Smooth muscle cell (in vitro differentiated cells): ENCODE measurements at regions not wholly inside any gene's neighbourhood (a gene's known extent, or its start where the extent isn't known, plus 50 kb on each side); places are given as distances from the start of the nearest gene placed in this dataset.

ENCODE experiments used
- DNase-seq: peaks from one replicate; lab custom pipeline; 2025; ENCODE audit not compliant: unreplicated experiment; lab: John Stamatoyannopoulos, UW
- H2AFZ ChIP-seq: fragments of 200-600 bp; sonication (generic); 2 replicates; pipeline ENCODE4 v1.6.0; 2016; ENCODE audit warnings: antibody characterized with exemption, low read depth, mild to moderate bottlenecking
- H3F3A ChIP-seq: fragments of 200-600 bp; sonication (generic); 2 replicates; pipeline ENCODE4 v1.6.0; 2017; ENCODE audit warnings: antibody characterized with exemption, low read depth
- H3K27ac ChIP-seq: fragments of 200-600 bp; sonication (generic); 2 replicates; pipeline ENCODE4 v1.5.1; 2016; ENCODE audit warnings: low read depth, mild to moderate bottlenecking
- H3K27me3 ChIP-seq: fragments of 200-600 bp; sonication (generic); 2 replicates; pipeline ENCODE4 v1.6.1; 2016; ENCODE audit warnings: low read depth, mild to moderate bottlenecking
- H3K36me3 ChIP-seq: fragments of 200-600 bp; sonication (generic); 2 replicates; pipeline ENCODE4 v1.5.1; 2016; ENCODE audit warnings: low read depth
- H3K4me1 ChIP-seq: fragments of 200-600 bp; sonication (generic); 2 replicates; pipeline ENCODE4 v1.5.1; 2016; ENCODE audit warnings: low read depth
- H3K4me2 ChIP-seq: fragments of 200-600 bp; sonication (generic); 2 replicates; pipeline ENCODE4 v1.6.0; 2016; ENCODE audit warnings: mild to moderate bottlenecking
- H3K4me3 ChIP-seq: fragments of 200-600 bp; sonication (generic); 2 replicates; pipeline ENCODE4 v1.5.1; 2016; ENCODE audit warnings: mild to moderate bottlenecking
- H3K79me2 ChIP-seq: fragments of 200-600 bp; sonication (generic); 2 replicates; pipeline ENCODE4 v1.6.0; 2016; ENCODE audit warnings: low read depth, mild to moderate bottlenecking
- H3K9ac ChIP-seq: fragments of 200-600 bp; sonication (generic); 2 replicates; pipeline ENCODE4 v1.6.0; 2016; ENCODE audit warnings: low read depth
- H3K9me3 ChIP-seq: fragments of 200-600 bp; sonication (generic); replicated peaks from 2 replicates; pipeline ENCODE4 v1.5.1; 2016; ENCODE audit warnings: low read depth
- H4K20me1 ChIP-seq: fragments of 200-600 bp; sonication (generic); 2 replicates; pipeline ENCODE4 v1.6.0; 2016; ENCODE audit warnings: low read depth
- CTCF ChIP-seq: fragments of 200-600 bp; sonication (generic); IDR thresholded peaks from 2 replicates; pipeline ENCODE4 v1.5.1; 2017; ENCODE audit warnings: borderline replicate concordance, mild to moderate bottlenecking, antibody characterized with exemption; ENCODE audit not compliant: insufficient read depth, poor library complexity, severe bottlenecking
- WGBS: methylation state at CpG from one replicate; pipeline ENCODE4 v1.1.7; 2016; ENCODE audit warnings: low lambda C conversion rate; 5-methylcytosine and 5-hydroxymethylcytosine counted together

GRCh38 chr2:57850415-57851130, 196.0 kb upstream of the VRK2 start:
- Histone ChIP-seq H3K4me3 (no peak overlapping the region), H3F3A (no peaks in the 10 kb centered on the region), H3K79me2 (no peaks in the 10 kb centered on the region), H3K27me3 (no peaks in the 10 kb centered on the region), H3K9ac (no peak overlapping the region), H3K27ac (no peak overlapping the region), H3K36me3 (no peaks in the 10 kb centered on the region), H4K20me1 (no peaks in the 10 kb centered on the region), H2AFZ (no peak overlapping the region), H3K4me2 (no peak overlapping the region), H3K9me3 (no peaks in the 10 kb centered on the region), H3K4me1 (no peaks in the 10 kb centered on the region)
- no peak for DNase-seq
- 88% methylated on average over 14 of the region's 15 CpGs for WGBS
- TF ChIP-seq CTCF = no peak

- Histone ChIP-seq H3K27me3 (no peaks in the 10 kb centered on the region), H3K4me2 (no peak overlapping the region), H3F3A (no peaks in the 10 kb centered on the region), H3K4me1 (no peaks in the 10 kb centered on the region), H3K36me3 (no peaks in the 10 kb centered on the region), H3K79me2 (no peaks in the 10 kb centered on the region), H3K4me3 (no peak overlapping the region), H3K9ac (no peak overlapping the region), H4K20me1 (no peaks in the 10 kb centered on the region), H3K9me3 (no peaks in the 10 kb centered on the region), H3K27ac (no peak overlapping the region), H2AFZ (no peak overlapping the region)
- no peak for DNase-seq
- no peak for TF ChIP-seq CTCF
Observed at GRCh38 chr2:57855212-57855611, 191.4 kb upstream of the VRK2 start.

GRCh38 chr2:57859755-57860154, 186.9 kb upstream of the VRK2 start:
- no peak for TF ChIP-seq CTCF
- Histone ChIP-seq H3K4me1 (peaks cover 6% of the 10 kb centered on the region), H3K27ac (no peak overlapping the region), H3K79me2 (no peaks in the 10 kb centered on the region), H2AFZ (no peak overlapping the region), H3K4me3 (no peak overlapping the region), H4K20me1 (no peaks in the 10 kb centered on the region), H3K27me3 (peaks cover 3% of the 10 kb centered on the region), H3F3A (no peaks in the 10 kb centered on the region), H3K4me2 (no peak overlapping the region), H3K36me3 (no peaks in the 10 kb centered on the region), H3K9ac (no peak overlapping the region), H3K9me3 (no peaks in the 10 kb centered on the region)
- WGBS = 97% methylated on average over 2 of the region's 2 CpGs
- no peak for DNase-seq

- no peaks in the 10 kb centered on the region for H3F3A ChIP-seq
- H3K27me3 ChIP-seq = peaks cover 3% of the 10 kb centered on the region
- H2AFZ ChIP-seq = no peak overlapping the region
- H4K20me1 ChIP-seq = no peaks in the 10 kb centered on the region
- 86% methylated on average over 2 of the region's 2 CpGs for WGBS
- H3K36me3 ChIP-seq = no peaks in the 10 kb centered on the region
- DNase-seq = no peak
- no peaks in the 10 kb centered on the region for H3K9me3 ChIP-seq
- no peak overlapping the region for H3K27ac ChIP-seq
- peaks cover 6% of the 10 kb centered on the region for H3K4me1 ChIP-seq
- no peak overlapping the region for H3K9ac ChIP-seq
- no peak for TF ChIP-seq CTCF
- H3K4me3 ChIP-seq = no peak overlapping the region
- no peak overlapping the region for H3K4me2 ChIP-seq
- no peaks in the 10 kb centered on the region for H3K79me2 ChIP-seq
Observed at GRCh38 chr2:57862153-57862552, 184.5 kb upstream of the VRK2 start.
